ENCODE measurements at regions not wholly inside any gene's neighbourhood (a gene's known extent, or its start where the extent isn't known, plus 50 kb on each side); places are given as distances from the start of the nearest gene placed in this dataset.

GRCh38 chr11:105328061-105328460, 188.5 kb upstream of the CARD18 start:
- TF ChIP-seq EZH2 (IDR thresholded peaks at IDR 0.05; ENCODE audit: borderline replicate concordance, insufficient read depth, low read depth, low read length, poor library complexity, severe bottlenecking) = no peak
- TF ChIP-seq, protein P1, sequence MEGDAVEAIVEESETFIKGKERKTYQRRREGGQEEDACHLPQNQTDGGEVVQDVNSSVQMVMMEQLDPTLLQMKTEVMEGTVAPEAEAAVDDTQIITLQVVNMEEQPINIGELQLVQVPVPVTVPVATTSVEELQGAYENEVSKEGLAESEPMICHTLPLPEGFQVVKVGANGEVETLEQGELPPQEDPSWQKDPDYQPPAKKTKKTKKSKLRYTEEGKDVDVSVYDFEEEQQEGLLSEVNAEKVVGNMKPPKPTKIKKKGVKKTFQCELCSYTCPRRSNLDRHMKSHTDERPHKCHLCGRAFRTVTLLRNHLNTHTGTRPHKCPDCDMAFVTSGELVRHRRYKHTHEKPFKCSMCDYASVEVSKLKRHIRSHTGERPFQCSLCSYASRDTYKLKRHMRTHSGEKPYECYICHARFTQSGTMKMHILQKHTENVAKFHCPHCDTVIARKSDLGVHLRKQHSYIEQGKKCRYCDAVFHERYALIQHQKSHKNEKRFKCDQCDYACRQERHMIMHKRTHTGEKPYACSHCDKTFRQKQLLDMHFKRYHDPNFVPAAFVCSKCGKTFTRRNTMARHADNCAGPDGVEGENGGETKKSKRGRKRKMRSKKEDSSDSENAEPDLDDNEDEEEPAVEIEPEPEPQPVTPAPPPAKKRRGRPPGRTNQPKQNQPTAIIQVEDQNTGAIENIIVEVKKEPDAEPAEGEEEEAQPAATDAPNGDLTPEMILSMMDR (IDR thresholded peaks at IDR 0.05) = no peak
- WGBS (ENCODE audit: insufficient coverage) = 60% methylated on average over 1 of the region's 1 CpG
- intact Hi-C loops (cut with micrococcal nuclease) = no loop called here
- no peaks in the 10 kb centered on the region for H3K27me3 Mint-ChIP-seq
- ATAC-seq (ENCODE audit: low read depth) (no peak), DNase-seq (no peak)
- H3K9ac ChIP-seq (ENCODE audit: low read length) = no peak overlapping the region
- no peaks in the 10 kb centered on the region for H3K4me1 Mint-ChIP-seq
- no peaks in the 10 kb centered on the region for H3K4me1 ChIP-seq (ENCODE audit: control insufficient read depth in 2 of 2, insufficient read depth in 2 of 2, low read length in 2 of 2)
- H3K27me3 ChIP-seq (replicated peaks in 1 of 4; ENCODE audit: control extremely low read depth in 1 of 4, control insufficient read depth in 3 of 4, insufficient read depth in 4 of 4, low read length in 3 of 4) = no peaks in the 10 kb centered on the region
- no peak overlapping the region for H3K4me3 ChIP-seq (ENCODE audit: control extremely low read depth in 1 of 5, extremely low read depth in 1 of 5, insufficient read depth in 1 of 5, low read depth in 2 of 5, low read length in 4 of 5)
- no peaks in the 10 kb centered on the region for H3K79me2 ChIP-seq (ENCODE audit: control insufficient read depth, insufficient read depth, low read length)
- H3K27ac ChIP-seq (ENCODE audit: low read length in 2 of 2) = no peak overlapping the region
- H3K9me3 Mint-ChIP-seq (ENCODE audit: insufficient read depth) = peaks cover 3% of the 10 kb centered on the region
- no peak overlapping the region for H3K27ac Mint-ChIP-seq
- no peaks in the 10 kb centered on the region for H3K9me3 ChIP-seq (ENCODE audit: control extremely low read depth in 1 of 3, control insufficient read depth in 2 of 3, insufficient read depth in 1 of 3, low read length in 2 of 3)
- POLR2A ChIA-PET = interaction anchor here (0.7 kb wide), 1 partner anchor 13 kb away, joined by 4 read pairs; no protein-coding TSS in a partner anchor
- H3K4me3 Mint-ChIP-seq = no peak overlapping the region
- no peak overlapping the region for H3K4me2 ChIP-seq (replicated peaks; ENCODE audit: low read depth, low read length, poor library complexity, severe bottlenecking)
- CTCF ChIA-PET = no interaction called here
- no peaks in the 10 kb centered on the region for H3K36me3 ChIP-seq (replicated peaks in 1 of 2; ENCODE audit: control extremely low read depth in 1 of 2, control insufficient read depth in 1 of 2, extremely low read depth in 1 of 2, insufficient read depth in 2 of 2, low read length in 1 of 2)
- H4K20me1 ChIP-seq (ENCODE audit: control insufficient read depth, insufficient read depth, low read length, poor library complexity, severe bottlenecking) = no peaks in the 10 kb centered on the region
- no peak overlapping the region for H2AFZ ChIP-seq (ENCODE audit: insufficient read depth, low read depth, low read length, poor library complexity, severe bottlenecking)

GRCh38 chr11:105324156-105324555, 184.6 kb upstream of the CARD18 start:
- Histone ChIP-seq H3K9me3 (ENCODE audit: control extremely low read depth in 1 of 3, control insufficient read depth in 2 of 3, insufficient read depth in 1 of 3, low read length in 2 of 3) (no peaks in the 10 kb centered on the region), H3K9ac (ENCODE audit: low read length) (no peak overlapping the region)
- CTCF ChIA-PET = no interaction called here

More at GRCh38 chr11:105324156-105324555, 184.6 kb upstream of the CARD18 start:
- H3K27ac Mint-ChIP-seq = no peak overlapping the region
- no peaks in the 10 kb centered on the region for H3K4me1 Mint-ChIP-seq
- no peak for TF ChIP-seq EZH2 (IDR thresholded peaks at IDR 0.05; ENCODE audit: borderline replicate concordance, insufficient read depth, low read depth, low read length, poor library complexity, severe bottlenecking)
- TF ChIP-seq, protein P1 (IDR thresholded peaks at IDR 0.05) = no peak
- no peaks in the 10 kb centered on the region for H3K27me3 Mint-ChIP-seq
- H3K4me2 ChIP-seq (replicated peaks; ENCODE audit: low read depth, low read length, poor library complexity, severe bottlenecking) = no peak overlapping the region
- peaks cover 3% of the 10 kb centered on the region for H3K9me3 Mint-ChIP-seq (ENCODE audit: insufficient read depth)
- H3K79me2 ChIP-seq (ENCODE audit: control insufficient read depth, insufficient read depth, low read length) = no peaks in the 10 kb centered on the region
- H2AFZ ChIP-seq (ENCODE audit: insufficient read depth, low read depth, low read length, poor library complexity, severe bottlenecking) = no peak overlapping the region
- H3K27me3 ChIP-seq (replicated peaks in 1 of 4; ENCODE audit: control extremely low read depth in 1 of 4, control insufficient read depth in 3 of 4, insufficient read depth in 4 of 4, low read length in 3 of 4) = no peaks in the 10 kb centered on the region
- intact Hi-C loops (cut with micrococcal nuclease) = no loop called here
- H3K4me3 Mint-ChIP-seq = no peak overlapping the region
- H3K36me3 ChIP-seq (replicated peaks in 1 of 2; ENCODE audit: control extremely low read depth in 1 of 2, control insufficient read depth in 1 of 2, extremely low read depth in 1 of 2, insufficient read depth in 2 of 2, low read length in 1 of 2) = no peaks in the 10 kb centered on the region
- H3K27ac ChIP-seq (ENCODE audit: low read length in 2 of 2) = no peak overlapping the region
- DNase-seq (no peak), ATAC-seq (ENCODE audit: low read depth) (no peak)
- 96% methylated on average over 3 of the region's 7 CpGs for WGBS (ENCODE audit: insufficient coverage)
- no peak overlapping the region for H3K4me3 ChIP-seq (ENCODE audit: control extremely low read depth in 1 of 5, extremely low read depth in 1 of 5, insufficient read depth in 1 of 5, low read depth in 2 of 5, low read length in 4 of 5)
- H4K20me1 ChIP-seq (ENCODE audit: control insufficient read depth, insufficient read depth, low read length, poor library complexity, severe bottlenecking) = no peaks in the 10 kb centered on the region
- POLR2A ChIA-PET = no interaction called here
- no peaks in the 10 kb centered on the region for H3K4me1 ChIP-seq (ENCODE audit: control insufficient read depth in 2 of 2, insufficient read depth in 2 of 2, low read length in 2 of 2)

Measured in B cell (primary cell).